ENCODE measurements at regions not wholly inside any gene's neighbourhood (a gene's known extent, or its start where the extent isn't known, plus 50 kb on each side); places are given as distances from the start of the nearest gene placed in this dataset.

GRCh38 chr18:2331491-2331890, 239.8 kb downstream of the METTL4 start:
- no peaks in the 10 kb centered on the region for H3K79me2 ChIP-seq (ENCODE audit: insufficient read depth, low read length)
- FAIRE-seq = no peak
- no peaks in the 10 kb centered on the region for H3K4me1 ChIP-seq (ENCODE audit: insufficient read depth, low read length)
- H3K27ac ChIP-seq (ENCODE audit: low read depth, low read length) = no peak overlapping the region
- H3K4me3 ChIP-seq (ENCODE audit: insufficient read depth, low read depth, low read length) = no peak overlapping the region
- no peaks in the 10 kb centered on the region for H4K20me1 ChIP-seq (ENCODE audit: insufficient read depth, low read length)
- no peaks in the 10 kb centered on the region for H3K27me3 Mint-ChIP-seq (ENCODE audit: low read depth, unreplicated experiment)
- TF ChIP-seq EZH2 (IDR thresholded peaks at IDR 0.05; ENCODE audit: insufficient read depth, low read length) (no peak), CTCF (IDR thresholded peaks at IDR 0.05; ENCODE audit: insufficient read depth, low read depth, low read length) (no peak)
- no peak overlapping the region for H3K4me2 ChIP-seq (ENCODE audit: low read length)
- no peaks in the 10 kb centered on the region for H3K9me3 ChIP-seq (ENCODE audit: insufficient read depth, low read depth, low read length)
- no peak overlapping the region for H3K27ac Mint-ChIP-seq (ENCODE audit: unreplicated experiment)
- H3K9me3 Mint-ChIP-seq (ENCODE audit: unreplicated experiment) = peaks cover 3% of the 10 kb centered on the region
- H3K4me1 Mint-ChIP-seq (ENCODE audit: low read depth, unreplicated experiment) = peaks cover 14% of the 10 kb centered on the region
- DNase-seq (ENCODE audit: low read depth) = no peak
- no peak overlapping the region for H3K4me3 Mint-ChIP-seq (ENCODE audit: unreplicated experiment)
- no peaks in the 10 kb centered on the region for H3K27me3 ChIP-seq (ENCODE audit: insufficient read depth, low read length)
- H3K9ac ChIP-seq (ENCODE audit: low read length) = no peak overlapping the region
- H3K36me3 ChIP-seq (ENCODE audit: insufficient read depth, low read length) = no peaks in the 10 kb centered on the region
- H3K36me3 Mint-ChIP-seq (ENCODE audit: low read depth, unreplicated experiment) = no peaks in the 10 kb centered on the region
- no peak overlapping the region for H2AFZ ChIP-seq (ENCODE audit: low read depth, low read length)

- Histone ChIP-seq H2AFZ (ENCODE audit: low read depth, low read length) (peak overlapping the region; percentile 5), H4K20me1 (ENCODE audit: insufficient read depth, low read length) (no peaks in the 10 kb centered on the region), H3K4me3 (ENCODE audit: insufficient read depth, low read depth, low read length) (no peak overlapping the region), H3K27me3 (ENCODE audit: insufficient read depth, low read length) (no peaks in the 10 kb centered on the region), H3K27ac (ENCODE audit: low read depth, low read length) (no peak overlapping the region), H3K36me3 (ENCODE audit: insufficient read depth, low read length) (no peaks in the 10 kb centered on the region), H3K9ac (ENCODE audit: low read length) (no peak overlapping the region), H3K4me2 (ENCODE audit: low read length) (no peak overlapping the region), H3K79me2 (ENCODE audit: insufficient read depth, low read length) (no peaks in the 10 kb centered on the region), H3K4me1 (ENCODE audit: insufficient read depth, low read length) (no peaks in the 10 kb centered on the region), H3K9me3 (ENCODE audit: insufficient read depth, low read depth, low read length) (no peaks in the 10 kb centered on the region)
- no peak for DNase-seq (ENCODE audit: low read depth)
- TF ChIP-seq CTCF (IDR thresholded peaks at IDR 0.05; ENCODE audit: insufficient read depth, low read depth, low read length) (no peak), EZH2 (IDR thresholded peaks at IDR 0.05; ENCODE audit: insufficient read depth, low read length) (no peak)
- peaks cover 7% of the 10 kb centered on the region for H3K4me1 Mint-ChIP-seq (ENCODE audit: low read depth, unreplicated experiment)
- H3K27me3 Mint-ChIP-seq (ENCODE audit: low read depth, unreplicated experiment) = no peaks in the 10 kb centered on the region
- no peak overlapping the region for H3K4me3 Mint-ChIP-seq (ENCODE audit: unreplicated experiment)
- no peak for FAIRE-seq
- no peak overlapping the region for H3K27ac Mint-ChIP-seq (ENCODE audit: unreplicated experiment)
- no peaks in the 10 kb centered on the region for H3K9me3 Mint-ChIP-seq (ENCODE audit: unreplicated experiment)
- H3K36me3 Mint-ChIP-seq (ENCODE audit: low read depth, unreplicated experiment) = no peaks in the 10 kb centered on the region
Measured at GRCh38 chr18:2336690-2337392, 234.5 kb downstream of the METTL4 start.

GRCh38 chr18:2337552-2338141, 233.7 kb downstream of the METTL4 start:
- H3K4me1 Mint-ChIP-seq (ENCODE audit: low read depth, unreplicated experiment) = peaks cover 7% of the 10 kb centered on the region
- Histone ChIP-seq H3K9ac (ENCODE audit: low read length) (no peak overlapping the region), H3K27me3 (ENCODE audit: insufficient read depth, low read length) (no peaks in the 10 kb centered on the region), H3K9me3 (ENCODE audit: insufficient read depth, low read depth, low read length) (no peaks in the 10 kb centered on the region), H2AFZ (ENCODE audit: low read depth, low read length) (no peak overlapping the region), H3K79me2 (ENCODE audit: insufficient read depth, low read length) (no peaks in the 10 kb centered on the region), H3K36me3 (ENCODE audit: insufficient read depth, low read length) (no peaks in the 10 kb centered on the region), H3K4me2 (ENCODE audit: low read length) (no peak overlapping the region), H3K4me1 (ENCODE audit: insufficient read depth, low read length) (no peaks in the 10 kb centered on the region), H3K4me3 (ENCODE audit: insufficient read depth, low read depth, low read length) (no peak overlapping the region), H3K27ac (ENCODE audit: low read depth, low read length) (no peak overlapping the region), H4K20me1 (ENCODE audit: insufficient read depth, low read length) (no peaks in the 10 kb centered on the region)
- no peaks in the 10 kb centered on the region for H3K36me3 Mint-ChIP-seq (ENCODE audit: low read depth, unreplicated experiment)
- peak; percentile 96 for FAIRE-seq
- no peak for DNase-seq (ENCODE audit: low read depth)
- no peak overlapping the region for H3K27ac Mint-ChIP-seq (ENCODE audit: unreplicated experiment)
- TF ChIP-seq EZH2 (IDR thresholded peaks at IDR 0.05; ENCODE audit: insufficient read depth, low read length) (no peak), CTCF (IDR thresholded peaks at IDR 0.05; ENCODE audit: insufficient read depth, low read depth, low read length) (peak; percentile 44)
- no peak overlapping the region for H3K4me3 Mint-ChIP-seq (ENCODE audit: unreplicated experiment)
- H3K9me3 Mint-ChIP-seq (ENCODE audit: unreplicated experiment) = no peaks in the 10 kb centered on the region
- H3K27me3 Mint-ChIP-seq (ENCODE audit: low read depth, unreplicated experiment) = no peaks in the 10 kb centered on the region

Measured in astrocyte (in vitro differentiated cells and primary cell).